K562 (cell line): ENCODE measurements at regions not wholly inside any gene's neighbourhood (a gene's known extent, or its start where the extent isn't known, plus 50 kb on each side); places are given as distances from the start of the nearest gene placed in this dataset.

Experiments used
- CREB3 ChIP-seq: fragments of 450-650 bp; conservative IDR thresholded peaks from 2 replicates; pipeline ENCODE4 v1.6.1; 2016; ENCODE audit warnings: missing genetic modification characterization, low read depth, mild to moderate bottlenecking, missing compliant biosample characterization, moderate library complexity
- NFXL1 ChIP-seq: fragments of 450-650 bp; formaldehyde crosslinking; IDR thresholded peaks from 2 replicates; pipeline ENCODE4 v1.4.0; 2021; ENCODE audit warnings: mild to moderate bottlenecking
- SMARCC2 ChIP-seq: fragments of 450-650 bp; IDR thresholded peaks from 2 replicates; pipeline ENCODE4 v1.6.1; 2017; ENCODE audit warnings: antibody characterized with exemption, moderate library complexity, mild to moderate bottlenecking, low read depth
- U2AF1 ChIP-seq: fragments of 200-400 bp; formaldehyde crosslinking; optimal IDR thresholded peaks from 2 replicates; pipeline ENCODE3; 2017; ENCODE audit warnings: mild to moderate bottlenecking, low read depth, low read length, moderate library complexity
- ZBTB8A ChIP-seq: fragments of 450-650 bp; IDR thresholded peaks from 2 replicates; pipeline ENCODE4 v1.6.1; 2018; ENCODE audit warnings: mild to moderate bottlenecking, moderate library complexity; ENCODE audit not compliant: partially characterized antibody
- TF ChIP-seq, protein P1 (sequence below): fragments of 150-350 bp; conservative IDR thresholded peaks from 2 replicates; pipeline ENCODE4 v1.6.1; 2014; ENCODE audit warnings: low read length
- TF ChIP-seq, protein P2 (sequence below), 2 experiments: fragments of 450-650 bp; IDR thresholded peaks; 2 replicates each; pipeline ENCODE4 v1.6.1; 2016
- TF ChIP-seq, protein P3 (sequence below): sonication (generic); formaldehyde crosslinking; IDR thresholded peaks from 2 replicates; pipeline ENCODE4 v1.8.1; 2023; ENCODE audit warnings: mild to moderate bottlenecking, missing genetic modification reagents

GRCh38 chr17:13222975-13223374 lies 205.1 kb upstream of the ELAC2 start (continued):
- TF ChIP-seq, protein P1, sequence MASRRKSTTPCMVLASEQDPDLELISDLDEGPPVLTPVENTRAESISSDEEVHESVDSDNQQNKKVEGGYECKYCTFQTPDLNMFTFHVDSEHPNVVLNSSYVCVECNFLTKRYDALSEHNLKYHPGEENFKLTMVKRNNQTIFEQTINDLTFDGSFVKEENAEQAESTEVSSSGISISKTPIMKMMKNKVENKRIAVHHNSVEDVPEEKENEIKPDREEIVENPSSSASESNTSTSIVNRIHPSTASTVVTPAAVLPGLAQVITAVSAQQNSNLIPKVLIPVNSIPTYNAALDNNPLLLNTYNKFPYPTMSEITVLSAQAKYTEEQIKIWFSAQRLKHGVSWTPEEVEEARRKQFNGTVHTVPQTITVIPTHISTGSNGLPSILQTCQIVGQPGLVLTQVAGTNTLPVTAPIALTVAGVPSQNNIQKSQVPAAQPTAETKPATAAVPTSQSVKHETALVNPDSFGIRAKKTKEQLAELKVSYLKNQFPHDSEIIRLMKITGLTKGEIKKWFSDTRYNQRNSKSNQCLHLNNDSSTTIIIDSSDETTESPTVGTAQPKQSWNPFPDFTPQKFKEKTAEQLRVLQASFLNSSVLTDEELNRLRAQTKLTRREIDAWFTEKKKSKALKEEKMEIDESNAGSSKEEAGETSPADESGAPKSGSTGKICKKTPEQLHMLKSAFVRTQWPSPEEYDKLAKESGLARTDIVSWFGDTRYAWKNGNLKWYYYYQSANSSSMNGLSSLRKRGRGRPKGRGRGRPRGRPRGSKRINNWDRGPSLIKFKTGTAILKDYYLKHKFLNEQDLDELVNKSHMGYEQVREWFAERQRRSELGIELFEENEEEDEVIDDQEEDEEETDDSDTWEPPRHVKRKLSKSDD = no peak
- TF ChIP-seq CREB3 (tag) (no peak), NFXL1 (no peak), U2AF1 (no peak), SMARCC2 (no peak), ZBTB8A (no peak)
- TF ChIP-seq, protein P2, sequence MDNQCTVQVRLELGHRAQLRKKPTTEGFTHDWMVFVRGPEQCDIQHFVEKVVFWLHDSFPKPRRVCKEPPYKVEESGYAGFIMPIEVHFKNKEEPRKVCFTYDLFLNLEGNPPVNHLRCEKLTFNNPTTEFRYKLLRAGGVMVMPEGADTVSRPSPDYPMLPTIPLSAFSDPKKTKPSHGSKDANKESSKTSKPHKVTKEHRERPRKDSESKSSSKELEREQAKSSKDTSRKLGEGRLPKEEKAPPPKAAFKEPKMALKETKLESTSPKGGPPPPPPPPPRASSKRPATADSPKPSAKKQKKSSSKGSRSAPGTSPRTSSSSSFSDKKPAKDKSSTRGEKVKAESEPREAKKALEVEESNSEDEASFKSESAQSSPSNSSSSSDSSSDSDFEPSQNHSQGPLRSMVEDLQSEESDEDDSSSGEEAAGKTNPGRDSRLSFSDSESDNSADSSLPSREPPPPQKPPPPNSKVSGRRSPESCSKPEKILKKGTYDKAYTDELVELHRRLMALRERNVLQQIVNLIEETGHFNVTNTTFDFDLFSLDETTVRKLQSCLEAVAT (IDR thresholded peaks at IDR 0.05) = no peak
- TF ChIP-seq, protein P3, sequence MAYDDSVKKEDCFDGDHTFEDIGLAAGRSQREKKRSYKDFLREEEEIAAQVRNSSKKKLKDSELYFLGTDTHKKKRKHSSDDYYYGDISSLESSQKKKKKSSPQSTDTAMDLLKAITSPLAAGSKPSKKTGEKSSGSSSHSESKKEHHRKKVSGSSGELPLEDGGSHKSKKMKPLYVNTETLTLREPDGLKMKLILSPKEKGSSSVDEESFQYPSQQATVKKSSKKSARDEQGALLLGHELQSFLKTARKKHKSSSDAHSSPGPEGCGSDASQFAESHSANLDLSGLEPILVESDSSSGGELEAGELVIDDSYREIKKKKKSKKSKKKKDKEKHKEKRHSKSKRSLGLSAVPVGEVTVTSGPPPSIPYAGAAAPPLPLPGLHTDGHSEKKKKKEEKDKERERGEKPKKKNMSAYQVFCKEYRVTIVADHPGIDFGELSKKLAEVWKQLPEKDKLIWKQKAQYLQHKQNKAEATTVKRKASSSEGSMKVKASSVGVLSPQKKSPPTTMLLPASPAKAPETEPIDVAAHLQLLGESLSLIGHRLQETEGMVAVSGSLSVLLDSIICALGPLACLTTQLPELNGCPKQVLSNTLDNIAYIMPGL (CRISPR knock-in tag) = no peak
